ENCODE measurements at regions not wholly inside any gene's neighbourhood (a gene's known extent, or its start where the extent isn't known, plus 50 kb on each side); places are given as distances from the start of the nearest gene placed in this dataset.

- no peak overlapping the region for H3K4me3 ChIP-seq (ENCODE audit: low read depth in 1 of 3, low read length in 3 of 3)
- no peak overlapping the region for H3K27ac ChIP-seq (ENCODE audit: low read depth in 1 of 3, low read length in 2 of 3)
- DNase-seq (no peak), FAIRE-seq (no peak)
- H3K27me3 ChIP-seq (ENCODE audit: control insufficient read depth in 3 of 3, insufficient read depth in 3 of 3, low read length in 3 of 3): no peaks in the 10 kb centered on the region
- no peaks in the 10 kb centered on the region for H3K36me3 ChIP-seq (ENCODE audit: control insufficient read depth in 3 of 3, insufficient read depth in 2 of 3, low read depth in 1 of 3, low read length in 3 of 3)
- no peaks in the 10 kb centered on the region for H3K9me3 ChIP-seq (ENCODE audit: control insufficient read depth in 2 of 2, insufficient read depth in 1 of 2, low read depth in 1 of 2, low read length in 1 of 2)
- WGBS, 3 donors: 58 to 80% (median 70%) methylated on average over 2 of the region's 2 CpGs
- no peaks in the 10 kb centered on the region for H3K4me1 ChIP-seq (ENCODE audit: control insufficient read depth in 3 of 3, insufficient read depth in 2 of 3, low read depth in 1 of 3, low read length in 2 of 3)
Measured at GRCh38 chr1:104852151-104852550, 1102.5 kb downstream of the AMY1C start.

DNA sequence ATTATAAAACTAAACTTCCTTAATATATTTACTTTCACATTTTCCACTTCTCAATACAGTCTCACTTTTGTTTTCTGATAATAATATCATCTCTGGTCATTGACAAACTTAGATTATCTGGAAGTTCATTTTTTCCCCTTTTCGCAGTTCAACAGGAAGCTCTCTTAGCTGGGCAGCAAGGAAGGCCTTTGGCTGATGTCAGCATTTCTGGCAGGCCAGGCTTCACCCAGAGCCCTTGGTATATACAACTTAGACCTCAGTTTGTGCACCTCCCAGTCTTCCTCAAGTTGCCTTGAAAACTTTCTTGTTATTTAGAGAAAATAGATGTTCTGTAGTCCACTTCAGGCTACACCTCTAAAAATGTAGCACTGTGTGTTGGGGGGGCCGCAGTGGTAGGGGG, 1103.6 kb downstream of the AMY1C start:
- Histone ChIP-seq H3K4me1 (ENCODE audit: control insufficient read depth in 3 of 3, insufficient read depth in 2 of 3, low read depth in 1 of 3, low read length in 2 of 3) (no peaks in the 10 kb centered on the region), H3K9me3 (ENCODE audit: control insufficient read depth in 2 of 2, insufficient read depth in 1 of 2, low read depth in 1 of 2, low read length in 1 of 2) (peaks cover 0 to 5% of the 10 kb centered on the region in 2 donors)
- FAIRE-seq: no peak

GRCh38 chr1:104854529-104854928, 1104.8 kb downstream of the AMY1C start:
- H3K27ac ChIP-seq (ENCODE audit: low read depth in 1 of 3, low read length in 2 of 3): no peak overlapping the region
- H3K9me3 ChIP-seq (ENCODE audit: control insufficient read depth in 2 of 2, insufficient read depth in 1 of 2, low read depth in 1 of 2, low read length in 1 of 2): peaks cover 0 to 5% of the 10 kb centered on the region in 2 donors
- no peaks in the 10 kb centered on the region for H3K4me1 ChIP-seq (ENCODE audit: control insufficient read depth in 3 of 3, insufficient read depth in 2 of 3, low read depth in 1 of 3, low read length in 2 of 3)
- no peak for DNase-seq
- H3K27me3 ChIP-seq (ENCODE audit: control insufficient read depth in 3 of 3, insufficient read depth in 3 of 3, low read length in 3 of 3): no peaks in the 10 kb centered on the region
- no peak overlapping the region for H3K4me3 ChIP-seq (ENCODE audit: low read depth in 1 of 3, low read length in 3 of 3)
- no peaks in the 10 kb centered on the region for H3K36me3 ChIP-seq (ENCODE audit: control insufficient read depth in 3 of 3, insufficient read depth in 2 of 3, low read depth in 1 of 3, low read length in 3 of 3)
- WGBS, 3 donors: 58 to 84% (median 61%) methylated on average over 2 of the region's 2 CpGs
- FAIRE-seq: no peak

More for the DNA sequence above, 1103.6 kb downstream of the AMY1C start:
- H3K27me3 ChIP-seq (ENCODE audit: control insufficient read depth in 3 of 3, insufficient read depth in 3 of 3, low read length in 3 of 3): no peaks in the 10 kb centered on the region
- no peaks in the 10 kb centered on the region for H3K36me3 ChIP-seq (ENCODE audit: control insufficient read depth in 3 of 3, insufficient read depth in 2 of 3, low read depth in 1 of 3, low read length in 3 of 3)
- WGBS, 3 donors: 80 to 89% (median 85%) methylated on average over 2 of the region's 2 CpGs
- DNase-seq: no peak
- no peak overlapping the region for H3K27ac ChIP-seq (ENCODE audit: low read depth in 1 of 3, low read length in 2 of 3)
- no peak overlapping the region for H3K4me3 ChIP-seq (ENCODE audit: low read depth in 1 of 3, low read length in 3 of 3)

GRCh38 chr1:104855550-104855949, 1105.9 kb downstream of the AMY1C start:
- WGBS, 3 donors: 44 to 67% (median 62%) methylated on average over 3 of the region's 3 CpGs
- no peaks in the 10 kb centered on the region for H3K27me3 ChIP-seq (ENCODE audit: control insufficient read depth in 3 of 3, insufficient read depth in 3 of 3, low read length in 3 of 3)
- no peak overlapping the region for H3K27ac ChIP-seq (ENCODE audit: low read depth in 1 of 3, low read length in 2 of 3)
- no peaks in the 10 kb centered on the region for H3K36me3 ChIP-seq (ENCODE audit: control insufficient read depth in 3 of 3, insufficient read depth in 2 of 3, low read depth in 1 of 3, low read length in 3 of 3)
- H3K4me3 ChIP-seq (ENCODE audit: low read depth in 1 of 3, low read length in 3 of 3): no peak overlapping the region
- FAIRE-seq: no peak
- H3K9me3 ChIP-seq (ENCODE audit: control insufficient read depth in 2 of 2, insufficient read depth in 1 of 2, low read depth in 1 of 2, low read length in 1 of 2): peaks cover 0 to 11% of the 10 kb centered on the region in 2 donors
- no peak for DNase-seq
- H3K4me1 ChIP-seq (ENCODE audit: control insufficient read depth in 3 of 3, insufficient read depth in 2 of 3, low read depth in 1 of 3, low read length in 2 of 3): no peaks in the 10 kb centered on the region

DNA sequence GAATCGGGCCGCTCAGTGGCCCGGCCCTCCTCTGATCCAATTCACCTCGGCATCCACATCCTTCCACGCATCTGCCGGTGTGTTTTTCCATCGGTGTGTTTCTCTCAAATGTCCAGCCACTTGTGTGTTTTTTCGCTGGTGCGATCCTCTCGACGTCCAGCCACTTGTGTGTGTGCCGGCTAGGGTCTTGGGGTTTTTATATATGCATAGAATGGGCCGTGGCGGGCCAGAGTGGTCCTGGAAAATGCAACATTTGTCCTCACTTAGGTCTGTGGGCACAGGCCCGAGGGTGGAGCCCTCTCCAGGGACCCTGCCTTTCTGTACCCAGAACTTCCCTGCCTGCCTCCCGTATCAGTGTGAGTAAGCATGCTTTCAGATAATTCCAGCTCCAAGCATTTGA, 1106.4 kb downstream of the AMY1C start:
- Histone ChIP-seq H3K36me3 (ENCODE audit: control insufficient read depth in 3 of 3, insufficient read depth in 2 of 3, low read depth in 1 of 3, low read length in 3 of 3) (no peaks in the 10 kb centered on the region), H3K4me3 (ENCODE audit: low read depth in 1 of 3, low read length in 3 of 3) (no peak overlapping the region), H3K27ac (ENCODE audit: low read depth in 1 of 3, low read length in 2 of 3) (no peak overlapping the region), H3K4me1 (ENCODE audit: control insufficient read depth in 3 of 3, insufficient read depth in 2 of 3, low read depth in 1 of 3, low read length in 2 of 3) (no peaks in the 10 kb centered on the region), H3K27me3 (ENCODE audit: control insufficient read depth in 3 of 3, insufficient read depth in 3 of 3, low read length in 3 of 3) (no peaks in the 10 kb centered on the region), H3K9me3 (ENCODE audit: control insufficient read depth in 2 of 2, insufficient read depth in 1 of 2, low read depth in 1 of 2, low read length in 1 of 2) (peaks cover 0 to 11% of the 10 kb centered on the region in 2 donors)
- DNase-seq: no peak
- 84 to 93% (median 88%) methylated on average over 16 of the region's 16 CpGs for WGBS, 3 donors
- no peak for FAIRE-seq

DNA sequence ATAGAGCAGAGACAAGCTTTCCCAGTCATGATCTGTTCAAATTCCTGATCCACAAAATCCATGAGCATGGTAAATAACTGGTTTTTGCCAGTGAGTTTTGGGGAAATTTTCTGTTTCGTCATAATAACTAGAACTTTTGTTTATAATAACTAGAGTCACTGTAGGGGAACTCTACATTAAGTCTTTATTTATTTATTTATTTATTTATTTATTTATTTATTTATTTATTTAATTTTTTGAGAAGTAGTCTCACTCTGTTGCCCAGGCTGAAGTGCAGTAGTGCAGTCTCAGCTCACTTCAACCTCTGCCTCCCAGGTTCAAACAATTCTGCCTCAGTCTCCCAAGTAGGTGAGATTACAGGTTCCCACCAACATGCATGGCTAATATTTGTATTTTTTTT, 1106.8 kb downstream of the AMY1C start:
- H3K27me3 ChIP-seq (ENCODE audit: control insufficient read depth in 3 of 3, insufficient read depth in 3 of 3, low read length in 3 of 3): no peaks in the 10 kb centered on the region
- 87 to 91% (median 88%) methylated on average over 1 of the region's 1 CpG for WGBS, 3 donors
- no peaks in the 10 kb centered on the region for H3K4me1 ChIP-seq (ENCODE audit: control insufficient read depth in 3 of 3, insufficient read depth in 2 of 3, low read depth in 1 of 3, low read length in 2 of 3)
- no peak overlapping the region for H3K27ac ChIP-seq (ENCODE audit: low read depth in 1 of 3, low read length in 2 of 3)
- FAIRE-seq (no peak), DNase-seq (no peak)
- H3K9me3 ChIP-seq (ENCODE audit: control insufficient read depth in 2 of 2, insufficient read depth in 1 of 2, low read depth in 1 of 2, low read length in 1 of 2): peaks cover 0 to 11% of the 10 kb centered on the region in 2 donors
- no peak overlapping the region for H3K4me3 ChIP-seq (ENCODE audit: low read depth in 1 of 3, low read length in 3 of 3)
- no peaks in the 10 kb centered on the region for H3K36me3 ChIP-seq (ENCODE audit: control insufficient read depth in 3 of 3, insufficient read depth in 2 of 3, low read depth in 1 of 3, low read length in 3 of 3)

DNA sequence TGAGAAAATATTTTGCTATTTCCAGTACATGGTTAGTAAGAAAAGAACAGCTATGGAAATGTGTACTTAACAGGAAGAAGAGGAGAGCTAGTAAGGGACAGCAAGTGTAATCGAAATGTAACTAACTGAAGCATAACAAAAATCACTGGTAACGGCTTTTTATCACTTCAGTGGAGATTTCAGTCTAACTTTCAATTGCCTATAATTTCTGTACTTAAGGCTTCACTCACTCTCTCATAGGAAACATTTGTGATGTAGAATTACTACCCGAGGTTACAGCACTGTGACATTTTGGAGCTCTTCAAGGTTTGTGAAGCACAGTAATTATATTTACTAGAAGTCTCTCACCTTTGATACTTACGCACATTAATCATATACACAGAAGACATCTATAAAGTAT, 1119.1 kb downstream of the AMY1C start:
- no peak overlapping the region for H3K27ac ChIP-seq (ENCODE audit: low read depth in 1 of 3, low read length in 2 of 3)
- no peaks in the 10 kb centered on the region for H3K4me1 ChIP-seq (ENCODE audit: control insufficient read depth in 3 of 3, insufficient read depth in 2 of 3, low read depth in 1 of 3, low read length in 2 of 3)
- no peaks in the 10 kb centered on the region for H3K27me3 ChIP-seq (ENCODE audit: control insufficient read depth in 3 of 3, insufficient read depth in 3 of 3, low read length in 3 of 3)
- FAIRE-seq (no peak), DNase-seq (no peak)
- no peaks in the 10 kb centered on the region for H3K36me3 ChIP-seq (ENCODE audit: control insufficient read depth in 3 of 3, insufficient read depth in 2 of 3, low read depth in 1 of 3, low read length in 3 of 3)
- 65 to 73% (median 70%) methylated on average over 4 of the region's 4 CpGs for WGBS, 3 donors
- H3K4me3 ChIP-seq (ENCODE audit: low read depth in 1 of 3, low read length in 3 of 3): no peak overlapping the region
- no peaks in the 10 kb centered on the region for H3K9me3 ChIP-seq (ENCODE audit: control insufficient read depth in 2 of 2, insufficient read depth in 1 of 2, low read depth in 1 of 2, low read length in 1 of 2)

- no peak overlapping the region for H3K27ac ChIP-seq (ENCODE audit: low read depth in 1 of 3, low read length in 2 of 3)
- H3K27me3 ChIP-seq (ENCODE audit: control insufficient read depth in 3 of 3, insufficient read depth in 3 of 3, low read length in 3 of 3): no peaks in the 10 kb centered on the region
- no peak for FAIRE-seq
- no peaks in the 10 kb centered on the region for H3K9me3 ChIP-seq (ENCODE audit: control insufficient read depth in 2 of 2, insufficient read depth in 1 of 2, low read depth in 1 of 2, low read length in 1 of 2)
- H3K4me1 ChIP-seq (ENCODE audit: control insufficient read depth in 3 of 3, insufficient read depth in 2 of 3, low read depth in 1 of 3, low read length in 2 of 3): no peaks in the 10 kb centered on the region
- no peak for DNase-seq
- WGBS, 3 donors: 67 to 75% (median 73%) methylated on average over 6 of the region's 6 CpGs
- H3K4me3 ChIP-seq (ENCODE audit: low read depth in 1 of 3, low read length in 3 of 3): no peak overlapping the region
- H3K36me3 ChIP-seq (ENCODE audit: control insufficient read depth in 3 of 3, insufficient read depth in 2 of 3, low read depth in 1 of 3, low read length in 3 of 3): no peaks in the 10 kb centered on the region
Measured at GRCh38 chr1:104874044-104874443, 1124.3 kb downstream of the AMY1C start.

DNA sequence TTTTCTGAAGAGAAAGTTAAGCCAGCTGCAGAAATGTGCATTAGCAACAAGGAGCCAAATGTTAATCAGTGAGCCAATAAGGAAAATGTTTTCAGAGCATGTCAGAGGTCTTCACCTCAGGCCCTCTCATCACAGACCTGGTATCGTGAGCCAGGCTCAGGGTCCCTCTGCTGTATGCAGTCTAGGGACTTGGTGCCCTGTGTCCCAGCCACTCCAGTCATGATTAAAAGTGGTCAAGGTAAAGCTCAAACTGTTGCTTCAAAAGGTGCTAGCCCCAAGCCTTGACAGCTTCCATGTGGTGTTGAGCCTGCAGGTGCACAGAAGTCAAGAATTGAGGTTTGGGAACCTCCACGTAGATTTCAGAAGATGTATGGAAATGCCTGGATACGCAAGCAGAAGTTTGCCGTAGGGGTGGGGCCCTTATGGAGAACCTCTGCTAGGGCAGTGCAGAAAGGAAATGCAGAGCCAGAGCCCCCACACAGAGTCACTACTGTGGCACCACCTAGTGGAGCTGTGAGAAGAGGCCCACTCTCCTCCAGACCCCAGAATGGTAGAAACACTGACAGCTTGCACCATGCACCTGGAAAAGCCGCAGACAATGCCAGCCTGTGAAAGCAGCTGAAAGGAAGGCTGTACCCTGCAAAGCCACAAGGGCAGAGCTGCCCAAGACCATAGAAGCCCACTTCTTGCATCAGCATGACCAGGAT, 1128.7 kb downstream of the AMY1C start:
- Histone ChIP-seq H3K4me1 (ENCODE audit: control insufficient read depth in 3 of 3, insufficient read depth in 2 of 3, low read depth in 1 of 3, low read length in 2 of 3) (no peaks in the 10 kb centered on the region), H3K27ac (ENCODE audit: low read depth in 1 of 3, low read length in 2 of 3) (no peak overlapping the region), H3K4me3 (ENCODE audit: low read depth in 1 of 3, low read length in 3 of 3) (no peak overlapping the region), H3K27me3 (ENCODE audit: control insufficient read depth in 3 of 3, insufficient read depth in 3 of 3, low read length in 3 of 3) (no peaks in the 10 kb centered on the region), H3K36me3 (ENCODE audit: control insufficient read depth in 3 of 3, insufficient read depth in 2 of 3, low read depth in 1 of 3, low read length in 3 of 3) (no peaks in the 10 kb centered on the region), H3K9me3 (ENCODE audit: control insufficient read depth in 2 of 2, insufficient read depth in 1 of 2, low read depth in 1 of 2, low read length in 1 of 2) (no peaks in the 10 kb centered on the region)
- WGBS, 3 donors: 38 to 72% (median 48%) methylated on average over 5 of the region's 5 CpGs
- DNase-seq (no peak), FAIRE-seq (no peak)
